Lung (tissue), 11 donors: ENCODE measurements at regions not wholly inside any gene's neighbourhood (a gene's known extent, or its start where the extent isn't known, plus 50 kb on each side); places are given as distances from the start of the nearest gene placed in this dataset.

Experiments
- ATAC-seq: fragments of 200-7000 bp; cut with Tn5 transposase; one replicate; pipeline ENCODE4 v1.9.1; 2020; ENCODE audit warnings: moderate number of reproducible peaks; ENCODE audit not compliant: insufficient read depth, low FRiP score
- DNase-seq, 3 donors: peaks; one replicate each; pipeline ENCODE4 v3.0.0-alpha.2; 2013 to 2017
- H3K27ac ChIP-seq, 2 donors: one replicate each; pipeline ENCODE4 v1.5.1; 2013; ENCODE audit warnings: mild to moderate bottlenecking in 2 of 2, moderate library complexity in 2 of 2, control low read depth in 1 of 2, inconsistent platforms in 1 of 2, low read depth in 1 of 2, low read length in 1 of 2
- H3K27me3 ChIP-seq, 3 donors: one replicate each; pipeline ENCODE4 v1.5.1; 2013; ENCODE audit warnings: low read length in 2 of 3; ENCODE audit not compliant: control insufficient read depth in 3 of 3, insufficient read depth in 3 of 3
- H3K36me3 ChIP-seq, 4 donors: one replicate each; pipeline ENCODE4 v1.5.1; 2013; ENCODE audit warnings: low read length in 4 of 4, mild to moderate bottlenecking in 1 of 4, moderate library complexity in 1 of 4; ENCODE audit not compliant: control insufficient read depth in 4 of 4, insufficient read depth in 4 of 4
- H3K4me1 ChIP-seq, 5 donors: one replicate each; pipeline ENCODE4 v1.5.1; 2013; ENCODE audit warnings: low read length in 5 of 5, mild to moderate bottlenecking in 2 of 5, moderate library complexity in 1 of 5; ENCODE audit not compliant: control insufficient read depth in 5 of 5, insufficient read depth in 5 of 5
- H3K4me3 ChIP-seq: one replicate; pipeline ENCODE4 v1.5.1; 2013; ENCODE audit warnings: mild to moderate bottlenecking, control low read depth, moderate library complexity
- H3K9ac ChIP-seq, 2 donors: one replicate each; pipeline ENCODE4 v1.5.1; 2013; ENCODE audit warnings: low read length in 2 of 2, control low read depth in 1 of 2; ENCODE audit not compliant: insufficient read depth in 1 of 2
- H3K9me3 ChIP-seq, 4 donors: one replicate each; pipeline ENCODE4 v1.5.1; 2013; ENCODE audit warnings: low read length in 3 of 4, mild to moderate bottlenecking in 1 of 4, moderate library complexity in 1 of 4; ENCODE audit not compliant: control insufficient read depth in 4 of 4, insufficient read depth in 3 of 4
- CTCF ChIP-seq: IDR thresholded peaks from 2 replicates; pipeline ENCODE4 v1.5.1; 2012; ENCODE audit warnings: mild to moderate bottlenecking; ENCODE audit errors: control extremely low read depth, extremely low read depth
- WGBS, 2 donors: extraction: QIAGEN DNeasy Blood & Tissue Kit; methylation state at CpG; one replicate each; pipeline ENCODE4 v1.1.7; 2013; 5-methylcytosine and 5-hydroxymethylcytosine counted together
- donor health status: control.
- donor health status: control.
- donor health status: Bipolar disorder and iron deficiency.
- donor health status: healthy.
- donor health status: DM: yes; HTN: yes; CAD: no.

DNA sequence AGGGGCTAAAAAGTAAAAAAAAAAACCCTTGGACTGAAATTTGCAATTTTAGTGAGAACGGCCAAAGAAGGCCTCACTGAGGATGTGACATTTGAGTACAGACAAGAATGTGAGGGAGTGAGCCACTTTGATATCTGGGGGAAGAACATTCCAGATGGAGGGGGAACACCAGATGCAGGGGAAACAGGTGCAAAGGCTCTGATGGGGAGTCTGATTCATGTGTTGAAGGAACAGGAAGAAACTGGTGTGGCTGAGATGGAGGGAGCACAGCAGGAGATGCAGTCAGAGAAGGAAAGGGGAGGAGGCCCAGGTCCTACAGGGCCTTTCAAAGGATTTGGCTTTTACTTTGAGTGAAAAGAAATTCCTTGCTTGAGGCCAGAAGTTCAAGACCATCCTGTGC lies 615.7 kb upstream of the NRP1 start:
- Histone ChIP-seq H3K4me1 (peaks cover 0 to 13% (median 0%) of the 10 kb centered on the region in 5 donors), H3K9me3 (no peaks in the 10 kb centered on the region), H3K27ac (no peak overlapping the region), H3K27me3 (no peaks in the 10 kb centered on the region), H3K36me3 (no peaks in the 10 kb centered on the region), H3K9ac (no peak overlapping the region), H3K4me3 (no peak overlapping the region)
- no peak for TF ChIP-seq CTCF
- DNase-seq = no peak
- WGBS, 2 donors = 61 to 70% methylated on average over 1 of the region's 1 CpG
- ATAC-seq = no peak

- ATAC-seq = no peak
- H3K9me3 ChIP-seq = no peaks in the 10 kb centered on the region
- DNase-seq = peak in 2 of 3 donors; percentile 37 to 42
- peaks cover 0 to 13% (median 0%) of the 10 kb centered on the region in 5 donors for H3K4me1 ChIP-seq
- H3K27ac ChIP-seq = no peak overlapping the region
- H3K4me3 ChIP-seq = no peak overlapping the region
- no peak for TF ChIP-seq CTCF
- 79 to 83% methylated on average over 5 of the region's 5 CpGs for WGBS, 2 donors
- no peaks in the 10 kb centered on the region for H3K27me3 ChIP-seq
- no peaks in the 10 kb centered on the region for H3K36me3 ChIP-seq
- no peak overlapping the region for H3K9ac ChIP-seq
These were observed 613.1 kb upstream of the NRP1 start for GRCh38 chr10:33947544-33947943.

DNA sequence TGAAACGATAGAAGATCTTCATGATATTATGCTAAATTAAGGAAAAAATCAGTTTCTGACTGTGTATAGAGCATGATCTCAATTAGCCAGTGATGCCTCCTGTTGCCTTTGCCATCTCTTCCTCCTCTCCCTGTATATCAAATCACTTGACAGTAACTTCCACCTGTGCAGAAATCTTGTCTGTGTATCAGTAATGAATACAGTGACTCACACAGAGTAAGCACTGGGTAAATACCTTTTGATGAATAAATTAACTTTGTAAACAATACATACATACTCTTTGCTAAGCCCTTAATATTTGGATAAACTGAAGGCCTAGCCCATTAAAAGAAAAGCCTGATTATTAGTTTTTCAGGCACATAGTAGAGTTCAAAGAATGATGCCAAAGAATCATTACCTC lies 610.6 kb upstream of the NRP1 start:
- WGBS, 2 donors = 83 to 84% methylated on average over 1 of the region's 1 CpG
- Histone ChIP-seq H3K4me1 (peaks cover 0 to 13% (median 0%) of the 10 kb centered on the region in 5 donors), H3K27me3 (no peaks in the 10 kb centered on the region), H3K4me3 (no peak overlapping the region), H3K9me3 (no peaks in the 10 kb centered on the region), H3K9ac (no peak overlapping the region), H3K27ac (no peak overlapping the region), H3K36me3 (no peaks in the 10 kb centered on the region)
- ATAC-seq (no peak), DNase-seq (no peak)
- TF ChIP-seq CTCF = no peak

DNA sequence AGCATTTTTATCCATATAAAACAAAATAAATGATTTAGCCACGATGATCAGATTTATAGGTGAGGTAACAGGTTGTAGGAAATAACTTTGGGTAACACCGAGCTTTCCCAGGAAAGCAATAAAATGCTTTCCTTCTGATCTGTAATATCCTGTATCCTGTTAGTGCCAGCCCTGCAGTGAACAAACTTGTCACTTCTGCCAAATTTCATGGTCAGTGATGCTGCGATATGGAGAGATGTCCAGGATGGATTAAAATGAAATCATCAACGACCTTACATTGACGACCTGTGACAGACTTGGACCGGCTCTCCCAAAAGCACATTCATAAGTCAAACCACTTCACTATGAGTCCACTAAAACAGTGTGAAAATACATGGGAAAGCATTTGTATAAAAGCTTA lies 608.0 kb upstream of the NRP1 start:
- WGBS, 2 donors = 81 to 89% methylated on average over 6 of the region's 6 CpGs
- DNase-seq = no peak
- no peak for TF ChIP-seq CTCF
- H3K4me3 ChIP-seq = no peak overlapping the region
- no peak overlapping the region for H3K27ac ChIP-seq
- H3K4me1 ChIP-seq = peaks cover 0 to 5% (median 0%) of the 10 kb centered on the region in 5 donors
- H3K36me3 ChIP-seq = no peaks in the 10 kb centered on the region
- H3K27me3 ChIP-seq = no peaks in the 10 kb centered on the region
- no peaks in the 10 kb centered on the region for H3K9me3 ChIP-seq
- no peak for ATAC-seq
- H3K9ac ChIP-seq = no peak overlapping the region
